Inflammatory macrophage treated with lipopolysaccharide for 1 hour (primary cell): ENCODE measurements at regions not wholly inside any gene's neighbourhood (a gene's known extent, or its start where the extent isn't known, plus 50 kb on each side); places are given as distances from the start of the nearest gene placed in this dataset.
"Not testable (repeated sequence)": the region's sequence is repeated elsewhere in the genome, so short reads cannot be mapped to it uniquely, and the experiment has no call there.

Source experiments
- DNase-seq, 2 donors: peaks; one replicate each; pipeline ENCODE4 v3.0.0-alpha.2; 2020 to 2022

DNA sequence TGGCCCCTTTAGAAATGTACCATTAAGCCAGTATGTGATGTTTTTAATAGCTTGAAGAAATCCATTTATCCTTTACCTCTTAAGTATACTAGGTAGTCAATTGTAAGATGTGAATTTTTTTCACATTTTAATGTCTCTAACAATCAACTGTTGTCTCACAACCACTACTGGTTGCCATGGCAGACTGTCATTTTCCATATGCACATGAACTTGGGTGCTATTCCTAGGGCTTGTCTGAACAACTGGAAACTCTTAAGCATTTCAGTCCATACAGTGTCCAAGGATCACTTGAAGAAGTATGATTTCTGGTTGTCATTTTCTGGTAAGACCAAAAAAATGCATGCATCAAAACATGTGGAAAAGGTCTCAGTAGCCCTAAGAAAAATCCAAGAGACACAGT lies 315.1 kb downstream of the HHIPL2 start:
- DNase-seq, result no peak

DNA sequence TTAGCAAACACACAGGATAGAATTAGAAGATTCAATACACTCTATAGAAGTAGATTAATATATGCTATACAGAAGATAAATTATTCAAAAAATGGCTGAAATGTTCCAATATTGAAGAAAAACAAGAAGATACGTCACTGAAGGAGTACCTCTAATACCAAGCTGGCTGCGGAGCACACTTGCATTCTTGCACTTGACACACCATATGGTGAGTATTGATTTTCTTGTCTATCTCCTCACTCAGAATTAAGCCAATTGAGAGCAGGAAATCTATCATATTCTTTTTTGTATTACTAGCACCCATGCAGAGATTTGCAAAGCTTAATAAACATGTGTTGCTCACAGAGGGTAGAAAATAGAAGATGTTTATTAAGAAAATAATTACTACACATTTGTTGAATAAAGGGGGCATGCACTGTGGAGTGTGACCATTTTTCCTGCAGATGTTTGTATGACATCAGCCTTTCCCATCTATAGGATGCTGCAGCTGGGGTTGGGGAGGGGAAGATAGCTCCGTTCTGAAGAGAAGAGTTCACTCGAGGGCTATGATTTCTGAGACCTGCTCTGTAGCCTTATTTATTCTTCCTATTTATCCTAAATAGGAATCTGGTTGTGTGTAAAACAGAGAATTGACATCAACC lies 318.1 kb downstream of the HHIPL2 start:
- DNase-seq, result no peak

DNA sequence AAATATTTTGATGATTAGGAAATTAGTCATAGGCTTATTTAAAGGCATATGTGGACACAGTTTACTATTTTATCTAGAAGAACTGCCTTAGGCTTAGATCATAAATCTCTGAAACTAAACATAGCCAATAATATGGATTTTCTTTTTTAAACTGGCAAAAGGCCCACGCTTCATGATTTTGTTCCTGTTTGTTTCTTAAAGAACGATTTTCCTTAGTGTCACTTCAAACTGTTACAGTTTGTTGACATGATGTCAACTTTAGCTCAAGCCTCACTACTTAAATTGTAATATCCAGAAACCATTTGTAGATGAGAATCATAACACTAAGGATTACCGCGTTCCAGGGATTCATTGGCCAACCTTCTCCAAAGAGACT lies 322.6 kb downstream of the HHIPL2 start:
- no peak for DNase-seq

DNA sequence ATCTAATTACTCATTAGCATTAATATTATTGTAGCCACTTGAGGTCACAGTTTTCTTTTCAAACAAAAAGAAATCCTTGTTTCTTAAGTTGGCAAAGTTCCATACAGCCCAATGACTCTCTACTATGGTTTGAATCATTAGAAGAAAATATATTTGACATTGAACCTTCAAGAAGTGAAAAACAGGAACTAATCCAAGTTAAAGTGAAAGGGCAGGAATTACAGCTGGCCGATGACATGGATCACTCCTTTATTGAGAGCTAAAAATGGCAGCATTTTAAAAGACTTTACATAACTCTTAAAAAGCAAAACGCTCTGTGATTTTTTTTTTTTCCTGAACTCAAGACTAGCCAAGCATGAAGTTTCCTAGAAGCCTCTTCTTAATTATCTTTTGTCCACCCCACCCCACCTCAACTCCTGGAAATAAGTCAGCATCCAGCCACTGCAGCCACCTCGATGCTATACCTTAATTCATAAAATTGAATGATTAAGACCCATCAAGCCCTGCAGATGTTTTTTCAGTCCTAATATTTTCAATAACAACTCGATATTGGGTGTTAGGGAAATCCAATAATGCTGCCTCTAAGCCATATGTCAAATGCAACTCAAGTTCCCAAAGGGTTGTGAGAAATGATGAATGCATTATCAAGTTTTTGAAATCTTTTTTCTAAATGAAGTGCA lies 323.1 kb downstream of the HHIPL2 start:
- no peak for DNase-seq

DNA sequence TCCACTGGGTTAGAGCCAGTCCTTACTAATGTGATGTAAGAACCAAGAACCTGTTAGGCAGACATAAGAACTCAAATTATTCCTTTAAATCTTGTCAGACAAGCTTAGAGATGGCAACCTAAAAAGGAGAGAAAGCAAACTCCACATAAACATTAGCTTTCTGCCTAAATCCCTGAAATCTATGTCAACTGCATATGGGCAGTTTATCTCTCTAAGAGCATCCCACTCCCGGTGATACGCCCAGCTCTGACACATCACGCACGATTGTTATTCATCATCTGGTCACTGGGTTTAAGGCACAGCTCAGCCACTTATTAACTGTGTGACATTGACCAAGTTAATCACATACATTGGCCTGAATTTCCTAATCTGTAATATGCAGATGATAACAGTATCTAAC lies 323.7 kb downstream of the HHIPL2 start:
- DNase-seq, result no peak

DNA sequence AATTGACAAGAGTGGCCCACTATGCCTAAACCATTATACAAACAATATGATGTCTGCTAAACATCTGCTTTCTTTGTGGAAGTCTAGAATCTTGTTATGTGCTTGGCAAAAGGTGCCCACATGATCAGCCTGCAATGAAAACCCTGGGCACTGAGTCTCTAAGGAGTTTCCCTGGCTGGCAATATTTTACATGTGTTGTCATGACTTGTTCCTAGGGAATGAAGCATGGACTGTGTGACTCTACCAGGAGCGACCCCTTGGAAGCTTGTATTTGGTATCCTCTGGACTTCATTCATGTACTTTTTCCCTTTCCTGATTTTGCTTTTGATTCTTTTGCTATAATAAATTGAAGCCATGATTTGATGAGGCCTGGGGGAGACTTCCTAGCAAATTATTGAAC lies 324.9 kb downstream of the HHIPL2 start:
- DNase-seq, result no peak

DNA sequence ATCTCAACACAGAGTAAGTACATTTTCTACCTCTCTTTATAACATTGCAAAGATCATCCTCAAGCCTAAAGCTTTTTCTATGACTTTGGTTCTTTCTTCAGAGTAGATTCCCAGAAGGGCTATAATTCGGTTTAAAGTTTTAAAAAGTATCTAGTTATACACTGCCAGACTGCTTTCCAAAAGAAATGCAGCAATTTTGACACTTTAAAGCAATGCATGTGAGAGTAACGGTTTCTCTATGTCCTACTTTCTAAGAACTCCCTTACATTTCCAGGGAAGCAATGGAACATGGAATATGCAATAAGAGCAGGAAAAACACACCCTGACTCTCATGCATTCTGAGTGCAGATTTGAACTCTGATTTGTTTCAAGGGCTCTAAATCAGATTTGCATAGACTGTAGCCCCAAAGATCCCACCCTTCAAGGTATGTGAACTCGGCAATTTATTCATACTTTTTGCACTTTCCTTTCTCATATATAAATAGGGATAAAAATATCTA lies 331.6 kb downstream of the HHIPL2 start:
- no peak for DNase-seq

DNA sequence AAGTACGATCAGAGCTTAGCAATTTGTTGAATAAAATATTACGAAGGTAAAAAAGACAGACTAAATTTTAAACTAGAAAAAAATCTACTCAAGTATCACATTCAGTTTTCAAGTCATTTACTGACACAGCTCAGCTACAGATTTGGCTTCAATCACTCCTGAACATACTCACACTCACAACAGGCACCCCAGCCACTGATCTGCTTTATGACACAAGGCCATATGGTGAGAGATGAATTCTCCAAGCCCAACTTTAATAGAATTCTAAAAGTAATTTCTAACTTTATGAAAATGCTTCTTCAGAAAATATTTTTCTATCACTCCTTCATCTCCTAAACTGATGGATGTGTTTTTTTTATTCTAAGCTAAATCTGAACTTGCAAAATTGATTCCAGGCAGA lies 337.1 kb downstream of the HHIPL2 start:
- DNase-seq, result no peak

DNA sequence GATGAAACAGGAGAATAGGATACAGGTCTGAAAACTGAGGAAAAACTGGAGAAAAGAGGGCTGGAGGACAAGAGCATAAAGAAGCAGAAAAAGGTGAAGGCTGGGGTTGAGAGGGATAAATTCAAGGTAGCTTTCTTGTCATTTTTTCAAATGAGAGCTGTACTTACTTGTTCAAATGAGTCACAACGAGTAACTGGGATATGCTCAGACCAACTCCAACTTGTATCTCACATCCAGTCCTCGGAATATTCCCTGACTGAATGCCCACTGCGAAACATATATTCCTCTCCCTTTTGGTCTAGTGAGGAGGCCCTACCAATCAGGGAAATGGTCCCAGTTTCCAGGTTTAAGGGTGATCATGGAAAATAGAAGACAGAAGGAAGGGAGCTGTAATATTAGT lies 343.4 kb downstream of the HHIPL2 start:
- no peak for DNase-seq

DNA sequence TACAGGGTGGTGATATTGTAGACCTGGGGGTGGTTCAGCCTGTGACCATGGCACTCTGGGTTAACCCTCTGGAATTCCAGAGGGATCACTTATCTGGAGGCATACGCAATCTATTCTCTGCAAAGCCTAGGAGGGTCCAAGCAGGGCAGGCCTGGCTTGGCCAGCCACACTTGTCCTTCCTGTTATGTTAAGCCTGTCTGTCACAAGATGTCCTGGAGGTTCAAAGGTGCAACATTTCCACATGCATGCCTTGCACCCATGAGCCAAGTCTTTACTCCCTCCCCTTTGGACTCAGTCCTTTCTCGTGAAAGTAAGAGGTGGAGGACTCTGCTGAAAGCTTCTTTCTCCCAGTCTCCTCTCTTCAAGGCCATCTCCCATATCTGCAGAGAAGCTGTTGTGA lies 345.1 kb downstream of the HHIPL2 start:
- no peak for DNase-seq

DNA sequence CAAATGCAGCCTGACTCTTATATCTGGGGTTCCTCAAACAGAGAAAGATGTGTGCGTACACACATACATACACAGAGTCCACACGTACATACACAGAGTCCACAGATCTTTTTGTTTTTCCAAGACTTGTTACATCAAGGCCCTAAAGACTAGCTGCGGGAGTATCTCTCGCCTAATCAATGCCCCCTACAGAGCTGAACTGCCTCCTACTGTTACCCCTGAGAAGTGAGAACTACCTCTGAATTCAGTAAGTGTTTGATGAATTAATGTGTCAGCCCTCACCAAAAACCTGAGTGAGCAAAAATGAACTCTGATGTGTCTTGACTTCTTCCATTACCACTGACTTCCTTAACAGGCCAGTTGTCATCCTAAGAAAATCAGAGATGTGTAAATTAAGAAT lies 351.2 kb downstream of the HHIPL2 start:
- no peak for DNase-seq

DNA sequence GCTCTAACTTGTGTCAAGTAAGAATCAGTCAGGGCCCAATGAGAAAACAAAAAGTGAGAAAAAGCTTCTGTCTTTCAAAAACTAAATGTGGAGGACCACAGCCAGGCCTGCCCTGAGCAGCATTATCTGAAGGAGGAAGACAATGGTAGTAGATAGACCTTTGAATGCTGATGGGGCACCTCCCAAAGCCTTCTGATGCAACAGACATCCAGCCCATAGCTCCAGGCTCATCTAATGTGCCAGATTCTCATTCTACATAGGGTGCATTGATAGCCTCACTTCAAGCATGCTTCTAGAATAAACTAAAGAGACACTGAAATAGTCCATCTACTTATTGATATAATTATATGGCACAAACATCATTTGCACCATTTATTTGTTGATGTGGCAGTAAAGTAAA lies 351.6 kb downstream of the HHIPL2 start:
- DNase-seq, result no peak

DNA sequence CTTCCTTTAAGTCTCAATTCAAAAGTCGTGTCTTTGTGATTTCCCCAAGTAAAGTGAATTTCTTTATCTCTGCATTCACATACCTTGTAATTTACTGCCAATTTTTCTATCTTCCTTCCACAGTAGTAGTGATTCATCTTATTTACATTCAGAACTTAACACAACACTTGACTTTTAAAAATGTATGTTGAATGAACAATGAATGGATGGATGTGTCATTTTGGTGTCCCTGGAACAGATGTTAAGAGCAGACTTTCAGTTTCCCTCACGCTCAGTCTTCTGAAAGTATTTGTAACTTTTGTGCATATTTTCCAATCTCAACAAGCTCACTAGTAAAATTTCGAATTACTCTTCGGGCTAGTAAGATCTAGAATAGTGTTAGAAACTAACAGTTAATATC lies 352.0 kb downstream of the HHIPL2 start:
- no peak for DNase-seq

DNA sequence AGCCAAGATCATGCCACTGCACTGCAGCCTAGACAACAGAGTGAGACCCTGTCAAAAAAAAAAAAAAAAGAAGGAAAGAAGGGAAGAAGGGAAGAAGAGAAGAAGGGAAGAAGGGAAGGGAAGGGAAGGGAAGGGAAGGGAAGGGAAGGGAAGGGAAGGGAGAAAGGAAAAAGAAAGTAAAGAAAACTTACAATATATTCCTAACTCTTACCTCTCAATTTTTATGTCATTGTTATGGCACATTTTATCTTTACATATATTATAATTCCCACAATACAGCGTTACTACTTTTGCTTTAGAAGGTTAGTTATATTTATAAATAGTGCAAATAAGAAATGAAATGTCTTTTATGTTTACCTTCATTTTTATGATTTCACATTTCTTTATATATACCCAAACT lies 358.7 kb downstream of the HHIPL2 start:
- no peak for DNase-seq

DNA sequence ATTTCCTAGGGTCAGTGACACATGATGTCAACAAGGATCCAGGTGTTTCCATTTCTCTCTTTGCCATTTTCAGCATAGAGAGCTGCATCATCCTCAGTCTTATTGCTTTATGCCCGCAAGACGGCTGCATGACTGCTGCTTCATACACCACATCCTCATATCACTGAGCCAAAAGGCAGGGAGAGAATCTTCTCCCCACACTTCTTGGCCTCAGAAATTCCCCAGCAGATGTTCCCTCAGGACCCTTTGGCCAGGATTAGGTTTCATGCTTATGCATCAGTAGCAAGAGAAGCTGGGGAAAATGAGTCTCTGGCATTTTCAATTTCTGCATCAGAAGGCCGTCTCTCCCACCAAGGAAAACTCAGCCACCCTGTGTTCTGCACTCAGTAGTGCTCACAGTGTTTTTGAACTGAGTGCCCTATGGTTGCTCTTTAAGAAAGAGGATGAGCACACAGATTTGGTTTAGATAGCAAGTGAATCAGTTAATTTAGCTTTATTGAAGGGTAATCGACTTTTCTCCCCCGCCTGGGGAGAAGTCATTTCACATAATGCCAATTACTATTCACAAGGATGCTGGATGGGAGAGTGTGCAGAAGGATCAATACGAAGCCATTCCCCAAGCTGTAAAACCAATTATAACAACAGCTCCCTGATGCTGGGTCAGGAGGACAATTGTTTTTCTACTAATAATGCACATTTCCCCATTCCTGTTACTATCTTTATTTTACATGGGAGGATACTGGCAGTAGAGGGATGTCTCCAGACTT lies 360.2 kb downstream of the HHIPL2 start:
- DNase-seq, result no peak

DNA sequence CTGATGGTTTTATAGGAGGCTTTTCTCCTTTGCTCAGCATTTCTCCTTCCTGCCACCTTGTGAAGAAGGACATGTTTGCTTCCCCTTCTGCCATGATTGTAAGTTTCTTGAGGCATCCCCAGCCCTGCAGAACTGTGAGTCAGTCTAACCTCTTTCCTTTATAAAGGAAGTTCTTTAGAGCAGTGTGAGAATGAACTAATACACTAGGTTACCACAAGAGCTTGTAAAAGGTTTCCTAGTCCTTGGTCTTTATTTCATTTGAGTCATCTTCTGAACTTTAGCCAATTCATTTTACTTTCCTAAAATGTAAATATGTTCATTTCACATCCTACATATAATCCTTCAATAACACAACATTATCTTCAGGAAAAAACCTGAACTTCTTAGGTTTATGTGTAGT lies 365.3 kb downstream of the HHIPL2 start:
- no peak for DNase-seq

DNA sequence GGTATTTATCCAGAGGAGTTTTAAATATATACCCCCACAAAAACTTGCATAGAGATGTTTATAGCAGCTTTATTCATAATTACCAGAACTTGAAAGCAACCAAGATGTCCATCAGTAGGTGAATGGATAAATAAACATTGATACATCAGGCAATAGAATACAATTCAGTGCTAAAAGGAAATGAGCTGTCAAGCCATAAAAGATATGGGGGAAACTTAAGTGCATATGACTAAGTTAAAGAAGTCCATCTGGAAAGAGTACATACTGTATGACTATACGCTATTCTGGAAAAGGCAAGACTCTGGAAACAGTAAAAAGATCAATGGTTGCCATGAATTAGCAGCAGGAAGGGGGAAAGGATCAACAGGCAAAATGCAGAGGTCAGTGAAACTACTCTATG lies 366.7 kb downstream of the HHIPL2 start:
- no peak for DNase-seq

DNA sequence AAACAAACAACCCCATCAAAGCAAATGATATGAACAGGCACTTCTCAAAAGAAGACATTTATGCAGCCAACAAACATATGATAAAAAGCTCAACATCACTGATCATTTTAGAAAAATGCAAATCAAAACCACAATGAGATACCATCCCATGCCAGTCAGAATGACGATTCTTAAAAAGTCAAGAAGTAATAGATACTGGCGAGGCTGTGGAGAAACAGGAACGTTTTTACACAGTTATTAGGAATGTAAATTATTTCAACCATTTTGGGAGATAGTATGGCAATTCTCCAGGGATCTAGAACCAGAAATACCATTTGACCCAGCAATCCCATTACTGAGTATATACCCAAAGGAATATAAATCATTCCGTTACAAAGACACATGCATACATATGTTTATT lies 370.4 kb downstream of the HHIPL2 start:
- not testable (repeated sequence) for DNase-seq

DNA sequence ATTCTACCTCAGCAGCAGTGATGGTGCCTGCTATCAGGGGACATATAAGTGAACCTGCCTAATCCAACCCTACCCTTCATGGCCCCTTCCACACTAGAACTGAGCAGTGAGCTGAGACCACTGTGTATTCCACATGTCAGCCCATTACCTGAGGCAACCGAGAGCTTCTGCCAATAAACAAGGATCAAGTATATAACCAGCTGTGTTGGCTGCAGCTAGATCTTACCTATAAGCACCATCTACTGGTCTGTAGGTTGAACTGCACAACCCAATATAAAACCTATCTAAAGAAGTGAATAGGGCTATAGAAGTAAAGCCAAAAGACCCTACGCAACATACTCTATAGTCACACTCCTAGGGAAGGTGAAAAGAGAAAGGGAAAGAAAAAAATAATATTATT lies 376.9 kb downstream of the HHIPL2 start:
- DNase-seq, result peak; percentile 23 to 32

DNA sequence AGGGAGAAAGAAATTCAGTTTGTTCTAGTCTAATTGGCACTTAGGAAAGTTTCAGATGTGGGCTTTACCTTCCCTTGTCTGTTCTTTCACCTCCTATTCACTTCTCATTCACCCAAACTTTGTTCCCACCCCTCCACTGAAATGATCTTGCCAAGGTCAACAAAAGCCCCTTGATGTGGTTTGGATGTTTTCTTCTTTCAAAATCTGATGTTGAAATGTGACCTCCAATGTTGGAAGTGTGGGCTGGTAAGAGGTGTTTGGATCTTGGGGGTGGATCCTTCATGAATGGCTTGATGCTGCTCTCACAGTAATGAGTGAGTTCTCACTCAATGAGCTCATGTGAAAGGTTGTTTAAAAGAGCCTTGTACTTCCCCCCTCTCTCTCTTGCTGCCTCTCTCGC lies 379.3 kb downstream of the HHIPL2 start:
- peak in 1 of 2 donors; percentile 0 for DNase-seq

DNA sequence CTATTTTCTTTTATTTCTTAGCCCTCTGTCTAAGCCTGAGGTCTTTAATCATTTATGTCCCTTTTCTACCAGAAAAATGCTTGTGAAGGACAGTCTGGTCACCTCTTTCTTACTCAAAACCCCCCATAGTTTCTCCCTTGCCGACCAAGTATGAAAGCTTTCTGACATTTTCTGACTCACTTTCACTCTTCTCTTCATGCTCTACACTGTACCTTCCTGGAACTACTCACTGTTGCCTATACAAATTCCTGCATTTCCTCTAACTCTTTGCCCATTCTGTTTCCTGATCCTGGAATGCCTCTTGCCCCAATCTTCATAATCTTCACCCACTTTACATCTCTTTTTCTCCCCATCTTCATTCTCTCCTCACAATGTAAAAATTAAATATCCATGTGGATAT lies 380.0 kb downstream of the HHIPL2 start:
- no peak for DNase-seq

DNA sequence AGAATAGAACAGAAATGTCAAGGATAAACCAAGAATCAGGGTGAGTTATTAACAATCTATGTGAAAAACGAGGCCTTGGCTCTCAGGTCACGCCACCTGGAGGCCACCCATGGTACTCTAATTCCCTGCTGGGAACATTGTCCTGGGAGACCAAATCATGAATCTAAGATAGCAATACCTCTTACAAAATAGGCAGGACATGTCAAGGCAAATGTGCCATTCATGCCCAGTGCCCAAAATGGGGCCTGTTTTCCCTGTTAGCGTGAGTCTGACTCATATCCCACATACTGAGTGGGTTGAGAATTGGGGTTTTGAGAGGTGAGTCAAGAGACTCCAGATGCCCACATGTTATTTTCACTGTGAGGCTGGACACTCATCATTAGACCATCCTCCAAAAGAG lies 380.8 kb downstream of the HHIPL2 start:
- DNase-seq, result peak; percentile 58 to 70

DNA sequence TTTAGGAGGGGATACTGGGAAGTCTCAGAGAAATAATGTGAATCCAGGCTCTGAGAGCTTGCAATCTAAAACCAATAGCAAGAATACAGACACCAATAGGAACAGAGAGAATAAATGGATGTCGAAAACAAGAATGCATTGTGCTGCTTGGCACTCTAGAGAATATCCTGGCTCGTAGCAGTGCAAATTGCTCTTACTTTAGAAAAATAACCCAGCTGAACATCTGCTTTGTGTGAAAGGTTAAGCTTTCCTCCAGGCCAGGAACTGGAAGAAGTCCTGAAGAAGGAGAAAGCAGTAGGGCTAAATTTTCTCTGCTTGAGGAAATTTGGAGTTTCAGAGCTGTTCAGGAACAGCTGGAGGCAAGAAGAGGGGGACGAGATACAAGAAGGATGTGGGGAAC lies 382.3 kb downstream of the HHIPL2 start:
- no peak for DNase-seq

DNA sequence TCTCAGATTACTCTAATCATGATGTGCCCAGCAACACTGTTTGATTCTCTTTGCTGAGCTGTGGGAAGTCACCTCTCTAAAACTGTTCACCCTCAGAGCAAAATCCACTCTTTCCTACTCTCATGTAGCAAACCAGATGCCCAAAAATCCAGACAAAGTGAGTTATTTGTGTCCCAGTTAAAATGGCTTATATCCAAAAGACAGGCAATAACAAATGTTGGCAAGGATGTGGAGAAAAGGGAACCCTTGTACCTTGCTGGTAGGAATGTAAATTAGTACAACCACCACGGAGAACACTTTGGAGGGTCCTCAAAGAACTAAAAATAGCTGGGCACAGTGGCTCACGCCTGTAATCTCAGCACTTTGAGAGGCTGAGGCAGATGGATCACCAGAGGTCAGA lies 384.0 kb downstream of the HHIPL2 start:
- DNase-seq, result no peak
